A549 (cell line): ENCODE measurements at regions not wholly inside any gene's neighbourhood (a gene's known extent, or its start where the extent isn't known, plus 50 kb on each side); places are given as distances from the start of the nearest gene placed in this dataset.
A peak's percentile ranks its signal among the peaks of the same experiment; 100 is the strongest.

ENCODE experiments used
- ATAC-seq, 2 experiments: fragments of 200-7000 bp in 1 of 2; fragments of >200 bp in 1 of 2; cut with Nextera tagmentation in 1 of 2; cut with Tn5 transposase in 1 of 2; 3 replicates each; pipeline versions ENCODE4 v1.8.0 to v1.9.1; 2018 to 2020; ENCODE audit warnings: mild to moderate bottlenecking in 1 of 2, moderate library complexity in 1 of 2
- CTCF ChIA-PET: fragments of 300-600 bp; sonication (Branson Sonifier 250); formaldehyde crosslinking; extraction: SDS; loops from one replicate; lab custom pipeline; 2021; ENCODE audit warnings: antibody characterized with exemption, inconsistent platforms; lab: Yijun Ruan, JAX
- POLR2A ChIA-PET: fragments of 350-600 bp; formaldehyde crosslinking; extraction: SDS; loops from one replicate; lab custom pipeline; 2021; ENCODE audit warnings: antibody characterized with exemption, inconsistent platforms; lab: Yijun Ruan, JAX
- DNase-seq, 2 experiments: peaks; one replicate each; pipeline versions ENCODE4 v3.0.0 to v3.0.0-alpha.2; 2011 to 2016; ENCODE audit warnings: low read depth in 1 of 2, low spot score in 1 of 2
- FAIRE-seq: peaks from 2 replicates; lab custom pipeline; 2011; peaks lifted over from hg19 to GRCh38; lab: Jason Lieb, UNC
- H3K27ac ChIP-seq, 2 experiments: fragments of >200 bp; sonication (Bioruptor Twin); formaldehyde crosslinking; 3 replicates each; pipeline ENCODE4 v1.5.1; 2016 to 2017
- H3K4me1 ChIP-seq: fragments of >200 bp; sonication (Bioruptor Twin); formaldehyde crosslinking; 3 replicates; pipeline ENCODE4 v1.6.1; 2016
- H3K4me2 ChIP-seq: fragments of >200 bp; sonication (Bioruptor Twin); formaldehyde crosslinking; 3 replicates; pipeline ENCODE4 v1.6.1; 2016
- H3K4me3 ChIP-seq: fragments of >200 bp; sonication (Bioruptor Twin); formaldehyde crosslinking; 3 replicates; pipeline ENCODE4 v1.5.1; 2016
- H3K9me3 ChIP-seq: fragments of >200 bp; sonication (Bioruptor Twin); formaldehyde crosslinking; 3 replicates; pipeline ENCODE4 v1.6.1; 2016
- CHD2 ChIP-seq: fragments of 150-350 bp; IDR thresholded peaks from 2 replicates; pipeline ENCODE4 v1.6.1; 2014; ENCODE audit warnings: low read length; ENCODE audit not compliant: partially characterized antibody
- E2F6 ChIP-seq: IDR thresholded peaks from 2 replicates; pipeline ENCODE4 v1.6.1; 2012; ENCODE audit warnings: low read depth, borderline replicate concordance
- EP300 ChIP-seq, 2 experiments: fragments of >200 bp; sonication (Bioruptor Twin); formaldehyde crosslinking; IDR thresholded peaks; 2 replicates in 1 of 2; 3 replicates in 1 of 2; pipeline ENCODE4 v1.6.1; 2016 to 2017
- JUNB ChIP-seq: fragments of >200 bp; sonication (Bioruptor Twin); formaldehyde crosslinking; IDR thresholded peaks from 2 replicates; pipeline ENCODE4 v1.6.1; 2016
- KDM1A ChIP-seq: fragments of 200-600 bp; sonication (generic); IDR thresholded peaks from 2 replicates; pipeline ENCODE4 v1.6.1; 2016; ENCODE audit warnings: low read depth, mild to moderate bottlenecking
- MAFK ChIP-seq: fragments of 450-650 bp; IDR thresholded peaks from 2 replicates; pipeline ENCODE4 v1.6.1; 2014; ENCODE audit not compliant: partially characterized antibody
- MAZ ChIP-seq: fragments of 150-350 bp; IDR thresholded peaks from 2 replicates; pipeline ENCODE4 v1.6.1; 2014; ENCODE audit warnings: antibody characterized with exemption, low read depth, low read length, borderline replicate concordance
- NFE2L2 ChIP-seq: fragments of 150-350 bp; conservative IDR thresholded peaks from 2 replicates; pipeline ENCODE4 v1.6.1; 2014; ENCODE audit warnings: low read length
- NPAS2 ChIP-seq: fragments of 250-450 bp; sonication (Bioruptor Pico); IDR thresholded peaks from 2 replicates; pipeline ENCODE4 v1.8.0; 2022; ENCODE audit warnings: mild to moderate bottlenecking, moderate library complexity, borderline replicate concordance
- POLR2AphosphoS2 ChIP-seq: conservative IDR thresholded peaks from 2 replicates; pipeline ENCODE4 v1.6.1; 2012; ENCODE audit warnings: low read length, improper control_type of control experiment, inconsistent platforms
- RARB ChIP-seq: fragments of 250-450 bp; sonication (Bioruptor Pico); IDR thresholded peaks from 2 replicates; pipeline ENCODE4 v1.8.0; 2021; ENCODE audit warnings: mild to moderate bottlenecking, moderate library complexity
- RNF2 ChIP-seq: fragments of 200-600 bp; sonication (generic); IDR thresholded peaks from 2 replicates; pipeline ENCODE4 v1.6.1; 2016; ENCODE audit warnings: low read depth, mild to moderate bottlenecking, antibody characterized with exemption, moderate library complexity, borderline replicate concordance
- SMC3 ChIP-seq: fragments of >200 bp; sonication (Bioruptor Twin); formaldehyde crosslinking; IDR thresholded peaks from 3 replicates; pipeline ENCODE4 v1.6.1; 2018; ENCODE audit warnings: inconsistent platforms
- TFCP2L1 ChIP-seq: fragments of 250-450 bp; sonication (Bioruptor Pico); IDR thresholded peaks from 2 replicates; pipeline ENCODE4 v1.5.0; 2021; ENCODE audit warnings: mild to moderate bottlenecking
- ZNF302 ChIP-seq: fragments of 250-450 bp; sonication (Bioruptor Pico); IDR thresholded peaks from 2 replicates; pipeline ENCODE4 v1.9.0; 2021; ENCODE audit warnings: inconsistent platforms, mild to moderate bottlenecking, moderate library complexity
- ZSCAN20 ChIP-seq: fragments of 250-450 bp; sonication (Bioruptor Pico); IDR thresholded peaks from 2 replicates; pipeline ENCODE4 v1.8.0; 2022; ENCODE audit warnings: mild to moderate bottlenecking, moderate library complexity
- WGBS: methylation state at CpG from one replicate; pipeline ENCODE4 v1.1.6; 2017; ENCODE audit errors: missing lambda C conversion rate; 5-methylcytosine and 5-hydroxymethylcytosine counted together
- TF ChIP-seq, protein P1 (sequence below): fragments of 150-350 bp; IDR thresholded peaks from 2 replicates; pipeline ENCODE4 v1.6.1; 2014; ENCODE audit warnings: low read depth, mild to moderate bottlenecking, low read length
- TF ChIP-seq, protein P2 (sequence below): IDR thresholded peaks from 2 replicates; pipeline ENCODE4 v1.6.1; 2012
- TF ChIP-seq, protein P3 (sequence below): fragments of 250-450 bp; sonication (Bioruptor Pico); IDR thresholded peaks from 2 replicates; pipeline ENCODE4 v1.5.0; 2020; ENCODE audit warnings: low read depth, mild to moderate bottlenecking, moderate library complexity
- TF ChIP-seq, protein P4 (sequence below): fragments of >200 bp; sonication (Bioruptor Twin); formaldehyde crosslinking; IDR thresholded peaks from 3 replicates; pipeline ENCODE4 v1.5.1; 2016
- TF ChIP-seq, protein P5 (sequence below): fragments of >200 bp; sonication (Bioruptor Twin); formaldehyde crosslinking; IDR thresholded peaks from 2 replicates; pipeline ENCODE4 v1.6.1; 2016

DNA sequence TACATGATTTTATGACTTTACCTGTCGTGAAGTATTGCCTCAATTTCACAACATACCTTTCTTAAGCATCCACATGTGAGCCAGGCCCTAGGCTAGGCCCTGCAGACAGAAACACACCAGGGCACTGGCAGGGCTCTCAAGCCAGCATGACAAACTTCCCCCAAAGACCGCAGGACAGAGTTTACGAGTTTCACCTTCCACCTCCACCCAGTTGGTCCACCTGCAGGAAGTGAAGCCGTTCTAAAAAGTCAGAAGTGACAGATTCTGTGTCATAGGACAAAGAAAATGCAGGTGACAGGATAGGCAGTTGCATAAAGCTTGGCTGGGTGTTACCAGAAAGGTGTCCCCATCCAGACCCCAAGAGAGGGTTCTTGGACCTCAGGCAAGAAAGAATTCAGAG lies 382.3 kb downstream of the PCNX1 start (continued):
- TF ChIP-seq RNF2: no peak

- POLR2A ChIA-PET: no interaction called here
- FAIRE-seq (no peak), DNase-seq (no peak), ATAC-seq (no peak)
- no peak overlapping the region for H3K27ac ChIP-seq
- CTCF ChIA-PET: no interaction called here
- 63% methylated on average over 6 of the region's 6 CpGs for WGBS
- H3K9me3 ChIP-seq: peaks cover 2% of the 10 kb centered on the region; the same call in 1 of the 3 replicates
- no peak overlapping the region for H3K4me2 ChIP-seq
- no peak overlapping the region for H3K4me3 ChIP-seq
- peaks cover 6% of the 10 kb centered on the region; the same call in 1 of the 3 replicates for H3K4me1 ChIP-seq
- TF ChIP-seq, protein P1, sequence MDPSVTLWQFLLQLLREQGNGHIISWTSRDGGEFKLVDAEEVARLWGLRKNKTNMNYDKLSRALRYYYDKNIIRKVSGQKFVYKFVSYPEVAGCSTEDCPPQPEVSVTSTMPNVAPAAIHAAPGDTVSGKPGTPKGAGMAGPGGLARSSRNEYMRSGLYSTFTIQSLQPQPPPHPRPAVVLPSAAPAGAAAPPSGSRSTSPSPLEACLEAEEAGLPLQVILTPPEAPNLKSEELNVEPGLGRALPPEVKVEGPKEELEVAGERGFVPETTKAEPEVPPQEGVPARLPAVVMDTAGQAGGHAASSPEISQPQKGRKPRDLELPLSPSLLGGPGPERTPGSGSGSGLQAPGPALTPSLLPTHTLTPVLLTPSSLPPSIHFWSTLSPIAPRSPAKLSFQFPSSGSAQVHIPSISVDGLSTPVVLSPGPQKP: no peak
- TF ChIP-seq POLR2AphosphoS2: no peak
- TF ChIP-seq NPAS2: no peak
- TF ChIP-seq, protein P2, sequence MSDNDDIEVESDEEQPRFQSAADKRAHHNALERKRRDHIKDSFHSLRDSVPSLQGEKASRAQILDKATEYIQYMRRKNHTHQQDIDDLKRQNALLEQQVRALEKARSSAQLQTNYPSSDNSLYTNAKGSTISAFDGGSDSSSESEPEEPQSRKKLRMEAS: no peak
- TF ChIP-seq, protein P3, sequence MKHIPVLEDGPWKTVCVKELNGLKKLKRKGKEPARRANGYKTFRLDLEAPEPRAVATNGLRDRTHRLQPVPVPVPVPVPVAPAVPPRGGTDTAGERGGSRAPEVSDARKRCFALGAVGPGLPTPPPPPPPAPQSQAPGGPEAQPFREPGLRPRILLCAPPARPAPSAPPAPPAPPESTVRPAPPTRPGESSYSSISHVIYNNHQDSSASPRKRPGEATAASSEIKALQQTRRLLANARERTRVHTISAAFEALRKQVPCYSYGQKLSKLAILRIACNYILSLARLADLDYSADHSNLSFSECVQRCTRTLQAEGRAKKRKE (CRISPR knock-in tag): no peak
- TF ChIP-seq JUNB: no peak
- TF ChIP-seq TFCP2L1: no peak
- no peak for TF ChIP-seq ZSCAN20 (CRISPR knock-in tag)
- TF ChIP-seq, protein P4, sequence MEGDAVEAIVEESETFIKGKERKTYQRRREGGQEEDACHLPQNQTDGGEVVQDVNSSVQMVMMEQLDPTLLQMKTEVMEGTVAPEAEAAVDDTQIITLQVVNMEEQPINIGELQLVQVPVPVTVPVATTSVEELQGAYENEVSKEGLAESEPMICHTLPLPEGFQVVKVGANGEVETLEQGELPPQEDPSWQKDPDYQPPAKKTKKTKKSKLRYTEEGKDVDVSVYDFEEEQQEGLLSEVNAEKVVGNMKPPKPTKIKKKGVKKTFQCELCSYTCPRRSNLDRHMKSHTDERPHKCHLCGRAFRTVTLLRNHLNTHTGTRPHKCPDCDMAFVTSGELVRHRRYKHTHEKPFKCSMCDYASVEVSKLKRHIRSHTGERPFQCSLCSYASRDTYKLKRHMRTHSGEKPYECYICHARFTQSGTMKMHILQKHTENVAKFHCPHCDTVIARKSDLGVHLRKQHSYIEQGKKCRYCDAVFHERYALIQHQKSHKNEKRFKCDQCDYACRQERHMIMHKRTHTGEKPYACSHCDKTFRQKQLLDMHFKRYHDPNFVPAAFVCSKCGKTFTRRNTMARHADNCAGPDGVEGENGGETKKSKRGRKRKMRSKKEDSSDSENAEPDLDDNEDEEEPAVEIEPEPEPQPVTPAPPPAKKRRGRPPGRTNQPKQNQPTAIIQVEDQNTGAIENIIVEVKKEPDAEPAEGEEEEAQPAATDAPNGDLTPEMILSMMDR: no peak
- no peak for TF ChIP-seq SMC3
- no peak for TF ChIP-seq E2F6
- TF ChIP-seq MAZ: no peak
- no peak for TF ChIP-seq KDM1A
- TF ChIP-seq EP300 (IDR thresholded peaks at IDR 0.05): no peak
- no peak for TF ChIP-seq RARB
- no peak for TF ChIP-seq RNF2
- TF ChIP-seq CHD2: no peak
- no peak for TF ChIP-seq NFE2L2
- TF ChIP-seq ZNF302 (CRISPR knock-in tag): no peak
Observed at GRCh38 chr14:71290301-71290700, 383.0 kb downstream of the PCNX1 start.

- H3K4me1 ChIP-seq: peaks cover 6% of the 10 kb centered on the region; the same call in 1 of the 3 replicates
- FAIRE-seq (no peak), ATAC-seq (peak; percentile 63 to 77; a peak in 5 of 6 replicates), DNase-seq (peak; percentile 7 to 46)
- peak overlapping the region in 1 of 2 experiments; percentile 61; a peak in 2 of 6 replicates for H3K27ac ChIP-seq
- ChIA-PET CTCF (no interaction called here), POLR2A (no interaction called here)
- 44% methylated on average over 4 of the region's 4 CpGs for WGBS
- TF ChIP-seq MAFK: peak; percentile 21
- TF ChIP-seq, protein P5, sequence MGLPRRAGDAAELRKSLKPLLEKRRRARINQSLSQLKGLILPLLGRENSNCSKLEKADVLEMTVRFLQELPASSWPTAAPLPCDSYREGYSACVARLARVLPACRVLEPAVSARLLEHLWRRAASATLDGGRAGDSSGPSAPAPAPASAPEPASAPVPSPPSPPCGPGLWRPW: no peak
- H3K4me3 ChIP-seq: no peak overlapping the region
- 0 out of 3 replicates have a peak overlapping the region, but pooled peaks have one; percentile 14 for H3K4me2 ChIP-seq
- no peaks in the 10 kb centered on the region for H3K9me3 ChIP-seq
Observed at GRCh38 chr14:71290960-71291466, 383.8 kb downstream of the PCNX1 start.
